OCI-LY3 (cell line): ENCODE measurements at regions not wholly inside any gene's neighbourhood (a gene's known extent, or its start where the extent isn't known, plus 50 kb on each side); places are given as distances from the start of the nearest gene placed in this dataset.

Source experiments
- CTCF ChIP-seq: fragments of 200-600, 300-600 bp; sonication (generic); IDR thresholded peaks from 2 replicates; pipeline ENCODE4 v1.5.1; 2014; ENCODE audit warnings: antibody characterized with exemption, low read length, low read depth
- EZH2phosphoT487 ChIP-seq: fragments of 200-600 bp; shearing (Covaris generic); IDR thresholded peaks from 2 replicates; pipeline ENCODE4 v1.6.1; 2018; ENCODE audit warnings: antibody characterized with exemption, mixed run types, low read depth

- TF ChIP-seq CTCF (no peak), EZH2phosphoT487 (no peak)
These were observed 151.4 kb downstream of the ENGASE start for GRCh38 chr17:79226037-79226436.
